ENCODE measurements at regions not wholly inside any gene's neighbourhood (a gene's known extent, or its start where the extent isn't known, plus 50 kb on each side); places are given as distances from the start of the nearest gene placed in this dataset.

- no peak for DNase-seq
Measured at GRCh38 chr4:128524311-128524710, 236.7 kb upstream of the PGRMC2 start.

GRCh38 chr4:128521648-128522111, 234.1 kb upstream of the PGRMC2 start:
- DNase-seq: no peak

DNA sequence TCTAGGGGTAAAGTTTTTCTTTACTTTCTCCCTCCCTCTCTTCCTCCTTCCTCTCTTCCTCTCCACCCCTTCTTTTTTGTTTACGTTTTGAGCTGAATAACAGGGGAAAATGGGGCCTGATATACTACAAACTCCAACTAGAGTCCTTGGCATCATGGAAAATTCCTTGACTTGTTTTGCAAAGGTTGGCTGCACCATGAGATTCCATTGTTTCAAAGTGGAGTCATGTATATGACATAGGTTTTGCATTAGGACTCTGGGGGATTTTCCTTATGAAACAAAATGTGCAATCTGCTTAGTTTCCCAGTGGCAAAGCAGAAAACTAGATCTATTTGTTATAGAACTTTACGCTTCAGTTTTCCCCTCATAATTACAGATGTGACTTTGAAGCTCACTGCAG, 233.5 kb upstream of the PGRMC2 start:
- no peak for DNase-seq

GRCh38 chr4:128519163-128519830, 231.7 kb upstream of the PGRMC2 start:
- no peak for DNase-seq

GRCh38 chr4:128517739-128518510, 230.3 kb upstream of the PGRMC2 start:
- no peak for DNase-seq

DNA sequence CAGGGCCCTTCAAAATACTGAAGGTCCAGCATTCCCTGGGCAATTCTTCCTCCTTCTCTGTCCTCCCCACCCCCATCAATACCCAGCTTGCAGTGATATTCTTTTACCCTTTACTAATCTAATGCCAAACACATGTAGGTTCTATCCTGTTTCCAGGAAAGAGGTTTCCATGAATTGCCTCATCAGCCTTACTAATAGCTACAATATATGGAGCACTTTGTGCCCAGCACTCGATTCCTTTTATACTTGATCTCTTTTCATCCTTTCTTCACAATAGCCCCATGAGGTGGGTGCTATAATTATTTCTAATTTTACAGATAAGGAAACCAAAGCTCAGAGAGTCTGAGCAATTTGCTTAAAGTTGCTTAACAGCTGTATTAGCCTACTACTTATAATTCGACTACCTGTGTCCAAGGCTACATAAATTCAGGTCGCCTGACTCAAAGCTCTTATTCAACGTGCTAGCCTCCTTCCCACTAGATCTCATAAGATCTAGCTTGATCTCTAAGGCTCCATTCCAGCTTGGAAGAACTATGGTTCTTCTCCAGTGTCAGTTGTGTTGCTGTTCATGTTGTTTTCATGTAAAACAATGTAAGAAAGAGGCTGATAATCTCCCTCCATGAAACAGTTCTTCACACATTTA, 229.6 kb upstream of the PGRMC2 start:
- no peak for DNase-seq

DNA sequence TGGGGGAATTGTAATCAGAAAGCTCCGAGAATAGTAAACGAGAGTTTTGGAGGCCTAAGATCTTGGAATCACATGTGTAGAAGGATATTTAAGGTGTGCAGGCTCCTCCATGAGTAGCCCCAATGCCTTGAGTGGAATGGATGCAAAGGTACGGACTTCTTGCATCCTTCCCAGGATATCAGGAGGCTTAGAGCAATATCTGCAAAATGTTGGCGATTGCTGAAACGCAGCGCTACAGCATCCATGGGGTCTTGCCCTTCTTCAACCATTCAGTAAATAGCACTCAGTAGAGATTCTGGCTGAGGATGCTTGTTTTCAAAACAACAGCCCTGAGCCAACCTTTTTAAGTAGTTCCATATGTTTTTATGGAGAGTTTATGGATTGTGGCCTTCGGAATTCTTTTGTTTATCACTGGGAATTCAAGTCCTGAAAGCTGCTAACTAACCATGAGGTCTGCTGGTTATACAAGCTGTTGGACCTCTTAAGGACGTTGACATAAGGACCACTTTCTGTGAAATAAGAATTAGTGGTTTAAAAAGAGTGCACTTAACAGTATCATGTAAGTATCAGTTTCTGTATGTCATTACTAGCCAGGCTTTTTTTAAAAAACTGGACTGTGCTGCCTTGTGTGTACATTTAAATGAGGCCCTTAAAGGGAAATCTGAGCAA, 228.8 kb upstream of the PGRMC2 start:
- peak; percentile 22 for DNase-seq

DNA sequence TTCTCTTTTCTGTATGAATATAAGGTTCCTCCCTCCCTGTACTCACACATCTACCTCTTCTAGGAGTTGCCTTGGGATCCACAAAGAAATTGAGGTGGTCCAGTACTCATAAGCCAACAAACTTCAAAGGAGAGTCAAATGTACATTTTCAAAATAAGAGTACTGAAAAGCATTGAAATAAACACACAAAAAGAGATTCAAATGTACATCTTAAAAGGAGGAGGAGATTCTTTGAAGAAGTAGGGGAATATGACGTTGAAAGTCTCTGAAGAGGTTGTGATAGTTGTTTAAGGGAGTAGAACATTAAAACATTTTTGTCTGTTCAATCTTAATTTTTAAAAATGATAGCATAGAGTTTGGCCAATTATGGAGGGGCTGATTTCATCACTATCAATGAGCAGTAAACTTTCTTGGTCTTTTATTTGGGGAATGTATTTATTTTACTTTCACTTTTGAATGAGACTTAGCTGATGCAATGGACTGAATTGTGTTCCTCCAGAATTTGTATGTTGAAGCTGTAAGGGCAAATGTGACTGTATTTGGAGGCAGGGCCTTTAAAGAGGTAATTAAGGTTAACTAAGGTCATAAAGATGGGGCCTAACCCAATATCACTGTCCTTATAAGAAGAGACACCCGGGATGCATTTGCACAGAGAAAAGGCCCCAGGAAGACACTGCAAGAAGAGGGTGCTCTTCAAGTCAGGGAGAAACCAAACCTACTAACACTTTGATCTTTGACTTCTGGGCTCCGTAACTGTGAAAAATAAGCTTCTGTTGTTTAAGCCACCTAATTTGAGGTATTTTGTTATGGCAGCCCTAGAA, 226.3 kb upstream of the PGRMC2 start:
- no peak for DNase-seq

DNA sequence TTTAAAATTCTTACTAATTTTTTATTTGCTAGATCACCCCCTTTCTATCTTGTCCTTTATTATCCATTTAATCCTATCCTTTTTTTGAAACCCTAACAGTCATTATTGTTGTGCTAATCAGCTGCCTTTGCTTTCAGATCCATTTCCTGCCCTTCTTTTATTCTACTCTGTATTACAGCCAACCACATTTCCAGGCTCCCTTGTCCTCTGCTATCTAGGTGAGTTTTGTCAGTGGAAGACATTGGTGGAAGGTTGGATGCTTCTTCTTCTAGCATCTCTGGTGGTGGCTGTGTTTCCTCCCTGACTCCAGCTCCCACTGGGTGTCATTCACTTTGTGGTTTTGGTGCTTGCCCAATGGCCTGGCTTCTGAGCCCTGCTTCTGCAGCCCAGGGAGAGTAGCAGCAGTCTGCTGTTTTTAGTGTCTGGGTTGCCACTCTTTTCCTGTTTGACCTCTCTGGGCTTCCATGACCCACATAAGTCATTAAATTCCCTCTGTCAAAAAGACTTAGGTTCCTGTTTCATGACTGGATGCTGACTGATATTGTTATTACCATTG, 225.2 kb upstream of the PGRMC2 start:
- no peak for DNase-seq

- DNase-seq: no peak
Measured at GRCh38 chr4:128512161-128512560, 224.5 kb upstream of the PGRMC2 start.

- no peak for DNase-seq
Measured at GRCh38 chr4:128510850-128511249, 223.2 kb upstream of the PGRMC2 start.

DNA sequence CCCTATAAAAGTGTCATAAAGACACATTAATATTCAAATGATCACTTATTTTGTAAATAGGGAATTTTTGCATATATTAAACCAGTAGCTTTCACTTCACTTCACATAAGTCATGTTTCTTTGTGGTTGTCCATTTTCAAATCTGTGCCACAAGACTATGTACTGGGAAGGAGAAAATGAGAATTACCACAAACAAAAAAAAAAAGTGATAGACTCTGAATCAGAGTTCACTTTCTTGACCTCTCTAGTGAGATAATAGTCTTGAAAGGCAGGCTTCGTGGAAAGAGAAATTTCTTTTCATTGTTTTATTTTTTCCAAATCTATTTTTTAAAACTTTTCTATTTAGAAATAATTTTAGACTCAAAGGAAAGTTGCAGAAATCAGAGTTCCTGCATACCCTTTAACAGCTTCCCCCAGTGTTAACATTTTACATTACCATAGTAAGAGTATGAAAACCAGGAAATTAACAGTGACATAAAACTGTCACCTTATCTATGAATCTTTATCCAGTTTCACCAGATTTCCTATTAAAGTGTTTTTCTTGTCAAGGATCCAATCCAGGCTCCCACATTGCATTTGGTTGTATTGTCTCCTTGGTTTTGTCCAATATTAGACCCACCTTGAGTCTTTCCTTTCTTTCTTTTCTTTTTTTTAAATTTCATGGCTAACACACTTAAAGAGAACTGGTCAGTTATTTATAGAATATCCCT, 215.4 kb upstream of the PGRMC2 start:
- DNase-seq: no peak

- DNase-seq: no peak
Measured at GRCh38 chr4:128501239-128501638, 213.6 kb upstream of the PGRMC2 start.

GRCh38 chr4:128488055-128488705, 200.6 kb upstream of the PGRMC2 start:
- no peak for DNase-seq

DNA sequence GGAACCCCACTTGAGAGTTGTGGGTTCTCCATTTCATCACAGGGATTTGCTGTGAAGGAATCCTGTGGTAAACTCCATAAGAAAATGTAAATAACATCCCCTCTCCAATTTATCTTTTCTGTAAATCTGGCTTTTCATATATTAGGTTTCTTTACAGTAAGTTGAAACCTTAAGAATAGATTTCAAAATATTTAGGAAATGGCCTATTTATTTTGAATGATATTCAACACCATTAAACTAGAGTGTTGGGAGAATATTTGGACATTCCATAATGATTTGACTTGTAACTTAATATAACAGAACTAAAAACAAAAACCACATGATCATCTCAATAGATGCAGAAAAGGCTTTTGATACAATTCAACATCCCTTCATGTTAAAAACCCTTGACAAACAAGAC, 197.3 kb upstream of the PGRMC2 start:
- DNase-seq: no peak

DNA sequence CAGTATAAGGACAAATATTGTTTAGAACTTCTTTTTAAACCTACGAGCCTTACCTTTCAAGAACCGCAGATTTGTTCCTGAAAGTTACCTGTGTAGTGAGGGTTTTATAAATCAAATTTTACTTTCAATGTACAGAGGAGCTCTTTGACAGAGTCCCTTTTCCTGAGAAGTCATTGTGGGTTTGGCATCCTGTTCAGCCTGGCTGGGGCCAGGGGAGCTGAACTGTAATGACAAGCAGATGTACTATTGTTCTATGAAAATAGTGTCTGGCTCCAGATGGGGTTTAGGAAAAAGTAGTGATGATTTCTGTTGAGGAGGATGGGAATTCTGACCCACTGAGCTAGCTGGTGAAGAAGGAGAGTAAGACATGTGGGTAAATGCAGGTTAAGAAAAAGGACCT, 196.2 kb upstream of the PGRMC2 start:
- DNase-seq: no peak

- DNase-seq: no peak
Measured at GRCh38 chr4:128483041-128483440, 195.4 kb upstream of the PGRMC2 start.

- DNase-seq: no peak
Measured at GRCh38 chr4:128481752-128482480, 194.3 kb upstream of the PGRMC2 start.

DNA sequence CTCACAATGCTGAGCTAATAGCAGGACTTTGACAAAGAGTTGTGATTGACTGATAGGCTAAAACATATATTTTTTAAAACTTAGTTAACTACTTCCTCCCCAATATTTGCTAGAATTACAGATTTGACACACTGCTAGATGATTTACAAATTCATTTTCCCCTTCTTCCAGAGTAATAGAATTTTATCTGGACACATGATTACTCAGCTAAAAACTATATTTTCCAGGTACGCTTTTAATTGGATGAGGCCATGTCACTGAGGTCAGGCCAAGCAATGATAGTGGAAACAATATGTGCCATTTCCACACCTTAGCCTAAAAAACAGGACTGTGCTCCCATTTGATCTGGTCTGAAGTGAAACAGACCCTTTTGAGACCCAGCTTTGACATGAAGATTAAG, 193.3 kb upstream of the PGRMC2 start:
- DNase-seq: no peak

- no peak for DNase-seq
Measured at GRCh38 chr4:128477540-128477939, 189.9 kb upstream of the PGRMC2 start.
